HG03159 (cell line): ENCODE measurements at regions not wholly inside any gene's neighbourhood (a gene's known extent, or its start where the extent isn't known, plus 50 kb on each side); places are given as distances from the start of the nearest gene placed in this dataset.
A peak's percentile ranks its signal among the peaks of the same experiment; 100 is the strongest.

Source experiments
- ATAC-seq: cut with Tn5 transposase; IDR thresholded peaks from one replicate; pipeline ENCODE4 v1.9.1; 2021; ENCODE audit warnings: mild to moderate bottlenecking, moderate library complexity; ENCODE audit not compliant: unreplicated experiment

DNA sequence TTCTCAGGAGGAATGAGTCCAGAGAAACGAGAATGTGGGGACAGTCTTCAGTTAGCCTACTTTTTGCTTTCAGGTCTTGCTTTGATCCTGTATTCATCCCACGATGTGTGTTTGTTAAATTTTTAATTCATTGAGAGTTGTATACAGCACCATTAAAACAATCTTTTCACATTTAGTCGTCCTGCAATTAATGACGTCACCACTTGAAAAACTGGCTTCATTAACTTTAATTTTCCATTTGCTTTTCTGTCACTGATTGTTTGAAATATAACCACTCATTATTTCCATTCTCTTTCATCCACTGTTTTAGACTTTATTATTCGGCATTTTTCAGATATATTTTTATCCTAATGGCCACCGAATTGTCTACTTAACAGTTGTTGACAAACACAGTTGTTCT lies 146.9 kb downstream of the TFEC start:
- no peak for ATAC-seq

DNA sequence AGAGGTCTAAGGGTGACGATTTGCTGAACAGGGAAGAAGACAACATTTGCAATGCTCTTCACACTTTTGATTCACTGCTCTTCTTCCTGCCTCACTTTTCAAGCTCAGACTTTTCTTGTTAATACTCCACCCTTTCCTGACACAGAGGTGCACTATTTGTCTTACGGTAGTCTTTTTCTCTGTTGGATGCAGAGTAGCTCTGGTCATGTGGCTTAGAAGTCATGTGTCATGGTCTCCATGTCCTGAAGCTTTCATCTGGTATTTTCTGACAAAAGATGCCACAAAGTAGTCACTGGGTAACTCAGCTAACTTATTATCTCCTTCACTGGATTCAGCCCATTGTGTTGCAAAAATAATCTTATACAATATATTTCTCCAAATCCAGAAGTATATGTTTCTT lies 149.1 kb downstream of the TFEC start:
- ATAC-seq, result no peak

DNA sequence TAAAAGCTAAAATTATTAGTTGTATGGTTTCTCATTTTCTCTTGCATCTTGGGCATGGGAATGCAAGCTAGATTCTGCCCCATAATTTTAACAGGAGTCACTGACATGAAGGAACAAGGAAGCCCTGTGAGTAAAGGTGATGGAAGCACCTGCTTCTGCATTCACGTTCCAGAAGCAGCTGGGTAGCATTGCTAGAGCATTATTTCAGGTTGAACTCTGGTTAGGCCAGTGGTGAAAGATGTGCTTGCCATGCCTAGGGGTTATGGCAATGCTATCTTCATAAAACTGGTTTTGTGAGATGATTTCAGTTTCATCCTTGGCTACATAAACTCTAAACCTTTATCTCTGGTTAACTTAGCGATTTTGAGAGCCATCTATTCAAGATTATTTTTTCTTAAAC lies 151.4 kb downstream of the TFEC start:
- ATAC-seq, result no peak

DNA sequence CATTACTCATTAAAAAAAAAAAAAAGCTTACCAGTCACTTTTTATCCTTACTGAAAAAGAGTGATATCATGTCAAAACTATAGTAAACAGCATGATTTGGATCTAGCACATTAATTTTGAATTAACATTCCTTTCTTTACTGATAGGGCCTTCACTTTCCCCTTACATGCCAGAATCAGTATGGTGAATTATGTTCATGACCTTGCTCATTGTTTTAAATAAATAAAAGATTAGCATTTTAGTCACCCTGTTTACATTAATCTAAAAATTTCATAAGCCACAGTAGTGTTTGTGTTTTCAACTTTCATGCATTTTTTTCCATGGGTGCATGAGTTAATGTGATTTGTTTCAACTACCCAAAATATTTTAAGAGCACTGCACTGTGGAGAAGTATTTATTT lies 160.8 kb downstream of the TFEC start:
- no peak for ATAC-seq

GRCh38 chr7:115869190-115869589 lies 161.4 kb downstream of the TFEC start:
- no peak for ATAC-seq

- no peak for ATAC-seq
Measured at GRCh38 chr7:115868369-115868768, 162.2 kb downstream of the TFEC start.

DNA sequence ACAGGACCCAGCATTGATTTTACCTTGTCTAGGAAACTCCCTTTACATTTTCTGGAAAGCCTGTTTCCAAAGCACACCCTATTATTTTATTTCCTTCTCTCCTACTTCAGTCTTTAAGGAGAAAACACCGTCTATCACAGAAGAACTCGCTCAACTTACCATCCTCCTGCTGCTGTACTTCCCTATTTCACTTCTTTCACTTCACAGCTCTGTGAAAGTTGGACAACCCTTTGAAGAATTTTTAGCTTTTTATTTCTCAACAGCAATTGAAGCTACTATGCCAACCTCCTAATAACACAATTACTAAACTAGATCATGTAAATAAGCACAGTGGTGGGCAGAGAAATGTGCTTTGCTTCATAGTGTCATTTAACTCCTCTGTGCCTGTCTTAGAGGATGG lies 166.5 kb downstream of the TFEC start:
- ATAC-seq, result no peak

GRCh38 chr7:115851291-115851690 lies 179.3 kb downstream of the TFEC start:
- no peak for ATAC-seq

- ATAC-seq, result no peak
Measured at GRCh38 chr7:115850774-115851173, 179.8 kb downstream of the TFEC start.

DNA sequence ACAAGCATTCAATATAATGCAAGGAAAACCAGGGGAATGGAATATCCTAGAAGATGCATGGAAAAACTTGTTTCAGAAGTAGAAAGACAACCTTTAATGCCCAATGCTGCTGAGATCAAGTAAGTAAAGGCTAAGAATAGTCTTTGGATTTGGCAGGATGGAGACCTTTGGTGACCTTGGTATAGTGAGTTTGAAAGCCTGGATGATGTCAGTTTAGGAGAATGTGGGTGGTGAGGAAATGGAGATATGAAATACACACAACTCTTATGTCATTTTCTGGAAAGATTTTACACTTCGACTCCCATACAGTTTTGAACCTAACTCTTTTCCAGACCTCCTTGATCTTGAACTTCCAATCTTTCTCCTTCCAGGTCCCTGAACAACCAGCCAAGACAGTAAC lies 185.7 kb downstream of the TFEC start:
- ATAC-seq, result no peak

- ATAC-seq, result no peak
Measured at GRCh38 chr7:115840702-115841101, 189.9 kb downstream of the TFEC start.

DNA sequence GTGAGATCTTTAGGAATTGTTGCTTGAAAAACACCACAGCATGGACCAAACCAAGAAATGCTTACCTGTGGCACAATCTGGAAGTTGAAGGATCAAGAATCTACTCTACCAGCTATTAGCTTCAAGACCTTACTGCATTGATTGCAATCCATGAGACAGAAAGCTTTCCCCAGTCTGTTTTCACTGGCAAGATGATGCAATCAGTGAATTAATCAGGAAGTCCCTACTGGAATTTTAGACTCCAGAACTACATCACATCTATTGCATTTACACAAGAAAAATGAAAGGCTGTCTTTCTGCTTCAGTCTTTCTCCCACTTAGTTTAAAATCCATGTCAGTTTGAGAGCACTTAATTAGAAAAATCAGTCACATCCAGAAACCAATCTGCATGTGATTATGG lies 191.7 kb downstream of the TFEC start:
- no peak for ATAC-seq

GRCh38 chr7:115831371-115831770 lies 199.2 kb downstream of the TFEC start:
- ATAC-seq, result no peak

DNA sequence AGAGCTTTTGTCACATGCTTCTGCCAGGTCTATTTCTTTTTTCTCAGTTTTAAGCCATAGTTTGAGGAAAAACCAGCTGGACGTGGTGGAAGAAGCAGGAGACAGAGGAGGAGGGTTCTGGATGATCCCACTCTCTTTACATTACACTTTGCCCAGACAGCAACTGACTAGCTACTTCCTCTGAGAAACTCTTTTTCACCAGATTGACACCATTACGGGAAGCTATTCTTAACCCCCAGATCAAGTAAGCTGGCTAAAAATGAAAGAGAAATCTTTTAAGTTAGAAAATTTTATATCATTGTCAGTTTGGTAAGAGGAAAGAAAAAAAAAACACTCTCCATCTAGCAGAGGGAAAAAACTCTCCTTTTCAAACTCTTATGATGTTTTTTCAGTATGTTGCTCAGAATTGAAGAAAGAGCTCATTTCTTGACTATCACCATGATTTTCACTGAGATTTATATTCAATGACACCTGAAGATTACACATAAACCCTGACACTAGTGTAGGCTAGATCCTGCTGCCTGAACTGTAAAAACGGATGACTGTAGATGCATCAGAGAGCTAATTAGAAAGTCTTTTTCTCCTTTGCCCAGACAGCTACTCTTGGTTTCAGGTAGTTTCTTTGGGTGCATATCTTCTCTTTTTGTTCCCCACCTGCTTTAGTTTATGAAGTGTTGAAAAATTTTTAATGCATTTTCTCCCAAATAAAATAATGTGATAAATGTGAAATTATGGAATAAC lies 203.1 kb downstream of the TFEC start:
- peak; percentile 43 for ATAC-seq

GRCh38 chr7:115825456-115826115 lies 205.0 kb downstream of the TFEC start:
- ATAC-seq, result no peak

GRCh38 chr7:115822801-115823200 lies 207.8 kb downstream of the TFEC start:
- ATAC-seq, result no peak

GRCh38 chr7:115822380-115822779 lies 208.2 kb downstream of the TFEC start:
- no peak for ATAC-seq

GRCh38 chr7:115816318-115816974 lies 214.1 kb downstream of the TFEC start:
- ATAC-seq, result no peak

GRCh38 chr7:115812794-115813193 lies 217.8 kb downstream of the TFEC start:
- ATAC-seq, result no peak

DNA sequence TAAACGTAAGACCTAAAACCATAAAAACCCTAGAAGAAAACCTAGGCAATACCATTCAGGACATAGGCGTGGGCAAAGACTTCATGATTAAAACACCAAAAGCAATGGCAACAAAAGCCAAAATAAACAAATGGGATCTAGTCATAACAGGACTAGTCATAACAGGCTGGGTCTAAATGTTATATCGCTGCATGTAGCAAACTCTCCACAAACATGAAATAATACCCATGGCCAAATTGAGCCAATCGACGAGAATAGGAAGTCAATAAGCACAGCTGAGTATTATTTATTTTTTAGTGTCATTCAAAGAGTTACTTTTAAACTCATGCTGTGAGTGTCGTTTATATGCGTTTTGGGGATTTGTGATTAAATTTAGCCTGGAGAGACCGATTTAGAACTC lies 225.1 kb downstream of the TFEC start:
- no peak for ATAC-seq

DNA sequence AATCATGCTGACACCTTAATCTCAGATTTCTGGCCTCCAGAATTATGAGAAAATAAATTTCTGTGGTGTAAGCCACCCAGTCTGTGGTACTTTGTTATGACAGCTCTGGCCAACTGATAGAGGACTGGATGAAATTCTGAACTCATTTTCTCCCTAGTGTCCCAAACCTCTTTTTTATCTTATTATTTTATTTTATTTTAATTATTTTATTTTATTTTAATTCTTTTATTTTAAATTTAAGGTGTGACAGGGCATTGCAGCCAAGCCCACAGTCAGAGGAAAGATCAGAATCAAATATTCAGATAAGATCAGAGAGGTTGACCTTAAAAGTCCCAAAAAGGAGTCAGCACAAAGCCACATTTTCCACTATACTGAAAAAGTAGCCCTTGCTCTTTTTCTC lies 228.1 kb downstream of the TFEC start:
- ATAC-seq, result no peak

DNA sequence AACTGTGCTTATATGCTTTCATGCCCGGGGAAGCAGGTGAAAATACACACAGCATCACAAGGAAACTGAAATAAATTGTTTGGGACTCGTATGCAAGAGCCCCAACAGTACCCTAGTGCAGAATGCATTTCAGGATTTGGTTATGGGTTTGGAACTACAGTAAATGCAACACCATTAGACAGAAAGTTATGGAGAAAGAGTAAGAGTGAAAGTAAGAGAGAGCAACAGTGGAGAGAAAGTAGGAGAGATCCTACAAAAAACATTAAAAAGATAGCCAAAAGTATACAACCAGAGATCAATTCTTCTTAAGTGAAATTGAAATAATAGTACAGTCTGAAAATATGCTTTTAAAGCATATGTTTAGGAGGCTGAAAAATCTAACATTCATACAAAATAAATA lies 231.1 kb downstream of the TFEC start:
- no peak for ATAC-seq
